Testis (tissue), 2 donors: ENCODE measurements at regions not wholly inside any gene's neighbourhood (a gene's known extent, or its start where the extent isn't known, plus 50 kb on each side); places are given as distances from the start of the nearest gene placed in this dataset.

Source experiments
- CTCF ChIP-seq, 3 experiments: fragments of 450-650 bp in 2 of 3; fragments of 200-600 bp in 1 of 3; sonication (generic) in 1 of 3; IDR thresholded peaks; one replicate each; pipeline ENCODE4 v1.5.1; 2016 to 2019; ENCODE audit warnings: antibody characterized with exemption in 3 of 3, mild to moderate bottlenecking in 2 of 3, moderate library complexity in 1 of 3
- POLR2A ChIP-seq: fragments of 450-650 bp; IDR thresholded peaks from one replicate; pipeline ENCODE4 v1.6.1; 2017; ENCODE audit warnings: antibody characterized with exemption, mild to moderate bottlenecking, moderate library complexity

GRCh38 chr10:31120961-31121685, 89.5 kb upstream of the ZNF438 start:
- no peak for TF ChIP-seq POLR2A
- no peak for TF ChIP-seq CTCF (IDR thresholded peaks at IDR 0.05)
